ENCODE measurements at regions not wholly inside any gene's neighbourhood (a gene's known extent, or its start where the extent isn't known, plus 50 kb on each side); places are given as distances from the start of the nearest gene placed in this dataset.

DNA sequence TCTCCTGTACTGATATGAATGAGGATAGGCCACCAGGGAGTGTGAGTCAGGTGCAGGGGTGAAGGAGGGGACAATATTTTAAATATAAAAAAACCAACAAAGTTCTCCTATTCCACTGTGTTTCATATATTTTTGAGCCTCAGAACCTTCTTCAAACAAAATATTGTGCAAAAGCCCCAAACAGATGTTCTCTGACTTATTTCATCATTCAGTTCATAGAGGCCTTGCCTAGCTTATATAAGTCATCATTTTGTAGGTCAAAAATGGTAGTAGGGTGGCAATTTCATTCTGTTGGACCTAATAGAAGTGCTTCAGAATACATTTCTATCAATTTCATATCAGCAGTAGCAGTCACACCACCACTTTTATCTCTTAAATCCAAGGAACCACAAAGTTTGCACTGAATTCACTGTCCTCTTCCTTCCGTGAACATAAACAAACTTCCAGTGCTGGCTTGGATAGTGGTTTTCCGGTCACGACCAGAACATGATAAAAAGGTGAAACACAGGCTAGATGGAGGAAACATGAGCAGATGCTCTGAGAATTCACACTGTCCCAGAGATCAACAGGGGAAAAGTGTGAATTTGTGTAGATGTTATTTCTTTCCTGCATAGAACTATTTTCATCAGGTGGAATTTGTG lies 99.1 kb downstream of the EN1 start (continued):
- TF ChIP-seq, protein P1, sequence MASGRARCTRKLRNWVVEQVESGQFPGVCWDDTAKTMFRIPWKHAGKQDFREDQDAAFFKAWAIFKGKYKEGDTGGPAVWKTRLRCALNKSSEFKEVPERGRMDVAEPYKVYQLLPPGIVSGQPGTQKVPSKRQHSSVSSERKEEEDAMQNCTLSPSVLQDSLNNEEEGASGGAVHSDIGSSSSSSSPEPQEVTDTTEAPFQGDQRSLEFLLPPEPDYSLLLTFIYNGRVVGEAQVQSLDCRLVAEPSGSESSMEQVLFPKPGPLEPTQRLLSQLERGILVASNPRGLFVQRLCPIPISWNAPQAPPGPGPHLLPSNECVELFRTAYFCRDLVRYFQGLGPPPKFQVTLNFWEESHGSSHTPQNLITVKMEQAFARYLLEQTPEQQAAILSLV (tag; IDR thresholded peaks at IDR 0.05), result no peak
- TF ChIP-seq ZC3H11A (IDR thresholded peaks at IDR 0.05; ENCODE audit: low read depth, low read length) (no peak), FOXJ2 (tag; IDR thresholded peaks at IDR 0.05) (no peak)

DNA sequence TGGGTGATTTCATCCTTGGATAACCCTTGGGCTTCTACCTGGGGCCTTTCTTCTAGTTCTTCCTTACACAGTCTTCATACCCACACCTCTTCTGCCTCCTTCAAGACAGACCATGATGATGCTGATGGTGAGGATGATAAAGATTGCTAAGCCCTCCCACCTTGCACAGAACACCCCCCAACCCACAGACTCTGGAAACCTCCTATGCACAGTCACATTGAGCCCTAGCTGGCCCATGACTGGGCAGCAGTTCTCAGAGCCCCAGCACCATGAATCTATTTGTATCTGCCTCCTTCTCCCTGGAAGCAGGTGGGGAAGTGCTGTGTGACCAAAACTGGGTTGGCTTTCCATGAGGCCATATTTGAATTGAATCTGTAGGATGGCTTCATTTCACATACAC lies 99.8 kb downstream of the EN1 start:
- intact Hi-C loops (cut with micrococcal nuclease), result no loop called here
- no peaks in the 10 kb centered on the region for H3K36me3 ChIP-seq (ENCODE audit: control insufficient read depth, insufficient read depth, low read length)
- in situ Hi-C loops (cut with MboI), result no loop called here
- peak; percentile 15; the same call in 1 of the 3 replicates for ATAC-seq
- H2AFZ ChIP-seq (ENCODE audit: low read depth, low read length), result peak overlapping the region; percentile 53
- FAIRE-seq, result no peak
- BruUV-seq (replicated peaks), result no TSS peak
- ChIA-PET POLR2A (interaction anchor here (0.7 kb wide), 1 partner anchor 9 kb away, joined by 3 read pairs; no protein-coding TSS in a partner anchor), CTCF (ENCODE audit: low intra/inter-chr PET ratio) (no interaction called here)
- H3K4me3 ChIP-seq, result no peak overlapping the region
- no peak for DNase-seq (ENCODE audit: extremely low read depth in 1 of 4, low spot score in 3 of 4)
- H3K9me1 ChIP-seq (ENCODE audit: control insufficient read depth, insufficient read depth, low read length), result no peaks in the 10 kb centered on the region
- no peaks in the 10 kb centered on the region for H3K27me3 ChIP-seq (ENCODE audit: control insufficient read depth in 2 of 2, insufficient read depth in 2 of 2, low read length in 2 of 2)
- H3K79me2 ChIP-seq (ENCODE audit: control insufficient read depth, insufficient read depth, low read length), result no peaks in the 10 kb centered on the region
- no peak overlapping the region for H3K9ac ChIP-seq (ENCODE audit: insufficient read depth in 1 of 2, low read depth in 2 of 2, low read length in 2 of 2)
- 0 out of 3 replicates have a peak overlapping the region, but pooled peaks have one; percentile 4 for H3K27ac ChIP-seq (ENCODE audit: extremely low read depth, low read depth, low read length)
- peaks cover 16% of the 10 kb centered on the region for H3K9me3 ChIP-seq (replicated peaks; ENCODE audit: control insufficient read depth, insufficient read depth, low read depth, low read length)
- no peaks in the 10 kb centered on the region for H4K20me1 ChIP-seq (replicated peaks; ENCODE audit: control insufficient read depth, insufficient read depth, low read length)
- H3K4me2 ChIP-seq (ENCODE audit: insufficient read depth, low read length), result no peak overlapping the region
- H3K4me1 ChIP-seq (replicated peaks in 1 of 2; ENCODE audit: control insufficient read depth in 2 of 2, insufficient read depth in 2 of 2, low read length in 2 of 2), result peaks cover 2 to 26% of the 10 kb centered on the region in 2 experiments; a peak in 4 of 5 replicates
- TF ChIP-seq, protein P2, sequence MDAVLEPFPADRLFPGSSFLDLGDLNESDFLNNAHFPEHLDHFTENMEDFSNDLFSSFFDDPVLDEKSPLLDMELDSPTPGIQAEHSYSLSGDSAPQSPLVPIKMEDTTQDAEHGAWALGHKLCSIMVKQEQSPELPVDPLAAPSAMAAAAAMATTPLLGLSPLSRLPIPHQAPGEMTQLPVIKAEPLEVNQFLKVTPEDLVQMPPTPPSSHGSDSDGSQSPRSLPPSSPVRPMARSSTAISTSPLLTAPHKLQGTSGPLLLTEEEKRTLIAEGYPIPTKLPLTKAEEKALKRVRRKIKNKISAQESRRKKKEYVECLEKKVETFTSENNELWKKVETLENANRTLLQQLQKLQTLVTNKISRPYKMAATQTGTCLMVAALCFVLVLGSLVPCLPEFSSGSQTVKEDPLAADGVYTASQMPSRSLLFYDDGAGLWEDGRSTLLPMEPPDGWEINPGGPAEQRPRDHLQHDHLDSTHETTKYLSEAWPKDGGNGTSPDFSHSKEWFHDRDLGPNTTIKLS (IDR thresholded peaks at IDR 0.05; ENCODE audit: borderline replicate concordance, low read depth), result no peak
- TF ChIP-seq ZNF140 (CRISPR knock-in tag; IDR thresholded peaks at IDR 0.05), result no peak
- TF ChIP-seq ZNF184 (CRISPR knock-in tag; IDR thresholded peaks at IDR 0.05), result no peak
- no peak for TF ChIP-seq NR2C2 (CRISPR knock-in tag; IDR thresholded peaks at IDR 0.05)
- no peak for TF ChIP-seq NR2C2 (tag; IDR thresholded peaks at IDR 0.05)
- no peak for TF ChIP-seq TAL1 (IDR thresholded peaks at IDR 0.05)
- no peak for TF ChIP-seq ZNF780A (CRISPR knock-in tag; IDR thresholded peaks at IDR 0.05)
- TF ChIP-seq SREBF2 (CRISPR knock-in tag; IDR thresholded peaks at IDR 0.05), result no peak
- TF ChIP-seq, protein P3, sequence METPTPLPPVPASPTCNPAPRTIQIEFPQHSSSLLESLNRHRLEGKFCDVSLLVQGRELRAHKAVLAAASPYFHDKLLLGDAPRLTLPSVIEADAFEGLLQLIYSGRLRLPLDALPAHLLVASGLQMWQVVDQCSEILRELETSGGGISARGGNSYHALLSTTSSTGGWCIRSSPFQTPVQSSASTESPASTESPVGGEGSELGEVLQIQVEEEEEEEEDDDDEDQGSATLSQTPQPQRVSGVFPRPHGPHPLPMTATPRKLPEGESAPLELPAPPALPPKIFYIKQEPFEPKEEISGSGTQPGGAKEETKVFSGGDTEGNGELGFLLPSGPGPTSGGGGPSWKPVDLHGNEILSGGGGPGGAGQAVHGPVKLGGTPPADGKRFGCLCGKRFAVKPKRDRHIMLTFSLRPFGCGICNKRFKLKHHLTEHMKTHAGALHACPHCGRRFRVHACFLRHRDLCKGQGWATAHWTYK (CRISPR knock-in tag; IDR thresholded peaks at IDR 0.05), result no peak
- no peak for TF ChIP-seq HEY1 (CRISPR knock-in tag; IDR thresholded peaks at IDR 0.05; ENCODE audit: borderline replicate concordance)
- TF ChIP-seq ZNF324 (CRISPR knock-in tag; IDR thresholded peaks at IDR 0.05), result no peak
- TF ChIP-seq ZBTB7A (IDR thresholded peaks at IDR 0.05; ENCODE audit: borderline replicate concordance, control insufficient read depth, low read depth, low read length), result no peak
- TF ChIP-seq THRAP3 (IDR thresholded peaks at IDR 0.05; ENCODE audit: borderline replicate concordance), result no peak
- TF ChIP-seq, protein P4, sequence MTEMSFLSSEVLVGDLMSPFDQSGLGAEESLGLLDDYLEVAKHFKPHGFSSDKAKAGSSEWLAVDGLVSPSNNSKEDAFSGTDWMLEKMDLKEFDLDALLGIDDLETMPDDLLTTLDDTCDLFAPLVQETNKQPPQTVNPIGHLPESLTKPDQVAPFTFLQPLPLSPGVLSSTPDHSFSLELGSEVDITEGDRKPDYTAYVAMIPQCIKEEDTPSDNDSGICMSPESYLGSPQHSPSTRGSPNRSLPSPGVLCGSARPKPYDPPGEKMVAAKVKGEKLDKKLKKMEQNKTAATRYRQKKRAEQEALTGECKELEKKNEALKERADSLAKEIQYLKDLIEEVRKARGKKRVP (CRISPR knock-in tag; IDR thresholded peaks at IDR 0.05), result no peak

All from K562 (cell line).